HCT116 (cell line): ENCODE measurements at regions not wholly inside any gene's neighbourhood (a gene's known extent, or its start where the extent isn't known, plus 50 kb on each side); places are given as distances from the start of the nearest gene placed in this dataset.
"Not testable (repeated sequence)": the region's sequence is repeated elsewhere in the genome, so short reads cannot be mapped to it uniquely, and the experiment has no call there.

ENCODE experiments used
- ATAC-seq: fragments of 200-7000 bp; cut with Tn5 transposase; 2 replicates; pipeline ENCODE4 v1.9.1; 2020; ENCODE audit warnings: mild to moderate bottlenecking, moderate library complexity
- BruUV-seq: library from RNA; stranded (reverse); fragments of 400-500 nt; replicated peaks from 2 replicates; lab custom pipeline; 2021; lab: Mats Ljungman, UMichigan
- CTCF ChIA-PET: fragments of 300-600 bp; sonication (Branson Sonifier 250); formaldehyde crosslinking; loops from one replicate; lab custom pipeline; 2021; ENCODE audit warnings: antibody characterized with exemption; lab: Charles Lee
- POLR2A ChIA-PET: fragments of 300-600, 350-600 bp; sonication (Branson Sonifier 250); formaldehyde crosslinking; loops from one replicate; lab custom pipeline; 2021; ENCODE audit warnings: antibody characterized with exemption; lab: Charles Lee
- RAD21 ChIA-PET, 2 experiments: fragments of 300-600 bp; sonication (Branson Sonifier 250); formaldehyde crosslinking; loops; one replicate each; lab custom pipeline; 2023; ENCODE audit warnings: low total read pairs in 2 of 2; ENCODE audit not compliant: uncharacterized antibody in 2 of 2, unreplicated experiment in 2 of 2, low non-redundant PET in 1 of 2; lab: Charles Lee
- DNase-seq: peaks from one replicate; pipeline ENCODE4 v3.0.0-alpha.2; 2010; ENCODE audit warnings: low read depth, low spot score
- H2AFZ ChIP-seq: fragments of 200-600 bp; shearing (Covaris generic), sonication (generic); 2 replicates; pipeline ENCODE4 v1.6.1; 2017; ENCODE audit warnings: low read depth, mixed run types, mixed read lengths, antibody characterized with exemption, low read length; ENCODE audit not compliant: poor library complexity, severe bottlenecking
- H3K27ac ChIP-seq: 2 replicates; pipeline ENCODE4 v1.5.1; 2012; ENCODE audit warnings: low read depth, low read length
- H3K27me3 ChIP-seq: fragments of 200-600 bp; sonication (generic); 2 replicates; pipeline ENCODE4 v1.6.1; 2016; ENCODE audit warnings: mixed run types, low read length, mixed read lengths; ENCODE audit not compliant: insufficient read depth
- H3K36me3 ChIP-seq, 2 experiments: fragments of 200-500 bp in 1 of 2; fragments of 200-600 bp in 1 of 2; sonication (Bioruptor generic) in 1 of 2; sonication (generic) in 1 of 2; 2 replicates each; pipeline versions ENCODE4 v1.5.1 to v1.6.1; 2014 to 2016; ENCODE audit warnings: low read length in 2 of 2, inconsistent platforms in 1 of 2, mixed read lengths in 1 of 2, mixed run types in 1 of 2; ENCODE audit not compliant: insufficient read depth in 2 of 2, control insufficient read depth in 1 of 2
- H3K4me1 ChIP-seq, 2 experiments: fragments of 200-600 bp in 1 of 2; sonication (generic) in 1 of 2; 2 replicates each; pipeline versions ENCODE4 v1.5.1 to v1.6.1; 2012 to 2017; ENCODE audit warnings: low read length in 2 of 2, inconsistent platforms in 1 of 2, mild to moderate bottlenecking in 1 of 2, mixed read lengths in 1 of 2, mixed run types in 1 of 2, moderate library complexity in 1 of 2; ENCODE audit not compliant: insufficient read depth in 2 of 2, control insufficient read depth in 1 of 2
- H3K4me2 ChIP-seq: fragments of 200-600 bp; sonication (generic); 2 replicates; pipeline ENCODE4 v1.6.1; 2017; ENCODE audit warnings: mixed run types, low read length, mixed read lengths
- H3K4me3 ChIP-seq, 2 experiments: fragments of 200-600 bp in 1 of 2; sonication (generic) in 1 of 2; replicated peaks in 1 of 2; 2 replicates each; pipeline ENCODE4 v1.5.1; 2011 to 2016; ENCODE audit warnings: low read length in 2 of 2, control low read depth in 1 of 2, low read depth in 1 of 2, mild to moderate bottlenecking in 1 of 2, mixed read lengths in 1 of 2, mixed run types in 1 of 2
- H3K79me2 ChIP-seq: fragments of 200-600 bp; sonication (generic); 2 replicates; pipeline ENCODE4 v1.6.1; 2017; ENCODE audit warnings: mild to moderate bottlenecking, mixed run types, low read length, moderate library complexity, mixed read lengths; ENCODE audit not compliant: insufficient read depth
- H3K9ac ChIP-seq: fragments of 200-600 bp; sonication (generic); 2 replicates; pipeline ENCODE4 v1.6.1; 2016; ENCODE audit warnings: low read length, mixed read lengths
- H3K9me2 ChIP-seq: fragments of 200-600 bp; sonication (generic), shearing (Covaris generic); 2 replicates; pipeline ENCODE4 v1.6.1; 2017; ENCODE audit warnings: mixed run types, mild to moderate bottlenecking, moderate library complexity; ENCODE audit not compliant: insufficient read depth
- H3K9me3 ChIP-seq, 2 experiments: fragments of 200-500 bp in 1 of 2; fragments of 200-600 bp in 1 of 2; sonication (Bioruptor generic) in 1 of 2; sonication (generic) in 1 of 2; 2 replicates each; pipeline ENCODE4 v1.6.1; 2014 to 2017; ENCODE audit warnings: low read length in 2 of 2, mixed read lengths in 2 of 2, inconsistent platforms in 1 of 2, low read depth in 1 of 2, mild to moderate bottlenecking in 1 of 2, mixed run types in 1 of 2, moderate library complexity in 1 of 2; ENCODE audit not compliant: control insufficient read depth in 1 of 2, insufficient read depth in 1 of 2
- H4K20me1 ChIP-seq: fragments of 200-600 bp; sonication (generic), shearing (Covaris generic); 2 replicates; pipeline ENCODE4 v1.6.1; 2017; ENCODE audit warnings: mixed run types, mild to moderate bottlenecking, moderate library complexity; ENCODE audit not compliant: insufficient read depth
- CEBPB ChIP-seq: IDR thresholded peaks from 2 replicates; pipeline ENCODE4 v1.6.1; 2012; ENCODE audit warnings: low read depth
- EGR1 ChIP-seq: IDR thresholded peaks from 2 replicates; pipeline ENCODE4 v1.6.1; 2012; ENCODE audit warnings: low read depth
- ELF1 ChIP-seq: IDR thresholded peaks from 2 replicates; pipeline ENCODE4 v1.6.1; 2012; ENCODE audit warnings: low read depth, borderline replicate concordance
- EZH2 ChIP-seq: fragments of 200-600 bp; sonication (generic); IDR thresholded peaks from 2 replicates; pipeline ENCODE4 v1.6.1; 2017; ENCODE audit warnings: antibody characterized with exemption, mixed run types
- JUND ChIP-seq: IDR thresholded peaks from 2 replicates; pipeline ENCODE4 v1.6.1; 2012
- SIN3A ChIP-seq: IDR thresholded peaks from 2 replicates; pipeline ENCODE4 v1.6.1; 2012; ENCODE audit warnings: low read depth
- SP1 ChIP-seq: IDR thresholded peaks from 2 replicates; pipeline ENCODE4 v1.6.1; 2012; ENCODE audit warnings: low read depth
- intact Hi-C: fragments of 100-400 bp; cut with micrococcal nuclease; formaldehyde crosslinking; loops from 2 replicates; pipeline ENCODE4 v1.10.0; 2022
- TF ChIP-seq, protein P1 (sequence below): IDR thresholded peaks from 2 replicates; pipeline ENCODE4 v1.6.1; 2012; ENCODE audit warnings: low read depth
- TF ChIP-seq, protein P2 (sequence below): IDR thresholded peaks from 2 replicates; pipeline ENCODE4 v1.6.1; 2011; ENCODE audit warnings: mild to moderate bottlenecking, low read length, moderate library complexity; ENCODE audit not compliant: insufficient replicate concordance; ENCODE audit errors: extremely low read depth
- TF ChIP-seq, protein P3 (sequence below): IDR thresholded peaks from 2 replicates; pipeline ENCODE4 v1.6.1; 2012

DNA sequence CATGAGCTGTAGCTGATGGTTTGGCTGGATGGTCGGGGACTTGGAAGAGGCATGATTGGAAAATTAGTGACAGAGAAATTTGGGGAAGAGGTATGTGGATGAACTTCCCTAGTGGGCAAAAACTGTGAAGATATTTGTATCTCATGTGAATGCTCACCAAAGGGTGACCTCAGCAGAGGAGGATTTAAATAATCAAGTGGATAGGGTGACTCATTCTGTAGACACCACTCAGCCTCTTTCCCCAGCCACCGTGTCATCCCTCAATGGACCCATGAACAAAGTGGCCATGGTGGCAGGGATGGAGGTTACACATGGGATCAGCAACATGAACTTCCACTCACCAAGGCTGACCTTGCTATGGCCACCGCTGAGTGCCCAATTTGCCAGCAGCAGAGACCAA lies 60.8 kb upstream of the KRAS start:
- Histone ChIP-seq H2AFZ (no peak overlapping the region), H3K9me2 (no peaks in the 10 kb centered on the region), H3K9ac (no peak overlapping the region), H3K9me3 (no peaks in the 10 kb centered on the region), H3K27ac (no peak overlapping the region), H3K27me3 (no peaks in the 10 kb centered on the region), H3K4me3 (no peak overlapping the region), H4K20me1 (no peaks in the 10 kb centered on the region), H3K4me1 (no peaks in the 10 kb centered on the region), H3K4me2 (no peak overlapping the region), H3K36me3 (no peaks in the 10 kb centered on the region)
- ChIA-PET RAD21 (no interaction called here), POLR2A (no interaction called here)
- intact Hi-C loops, result no loop called here
- ATAC-seq (no peak), DNase-seq (no peak)
- no TSS peak for BruUV-seq
- TF ChIP-seq, protein P1, sequence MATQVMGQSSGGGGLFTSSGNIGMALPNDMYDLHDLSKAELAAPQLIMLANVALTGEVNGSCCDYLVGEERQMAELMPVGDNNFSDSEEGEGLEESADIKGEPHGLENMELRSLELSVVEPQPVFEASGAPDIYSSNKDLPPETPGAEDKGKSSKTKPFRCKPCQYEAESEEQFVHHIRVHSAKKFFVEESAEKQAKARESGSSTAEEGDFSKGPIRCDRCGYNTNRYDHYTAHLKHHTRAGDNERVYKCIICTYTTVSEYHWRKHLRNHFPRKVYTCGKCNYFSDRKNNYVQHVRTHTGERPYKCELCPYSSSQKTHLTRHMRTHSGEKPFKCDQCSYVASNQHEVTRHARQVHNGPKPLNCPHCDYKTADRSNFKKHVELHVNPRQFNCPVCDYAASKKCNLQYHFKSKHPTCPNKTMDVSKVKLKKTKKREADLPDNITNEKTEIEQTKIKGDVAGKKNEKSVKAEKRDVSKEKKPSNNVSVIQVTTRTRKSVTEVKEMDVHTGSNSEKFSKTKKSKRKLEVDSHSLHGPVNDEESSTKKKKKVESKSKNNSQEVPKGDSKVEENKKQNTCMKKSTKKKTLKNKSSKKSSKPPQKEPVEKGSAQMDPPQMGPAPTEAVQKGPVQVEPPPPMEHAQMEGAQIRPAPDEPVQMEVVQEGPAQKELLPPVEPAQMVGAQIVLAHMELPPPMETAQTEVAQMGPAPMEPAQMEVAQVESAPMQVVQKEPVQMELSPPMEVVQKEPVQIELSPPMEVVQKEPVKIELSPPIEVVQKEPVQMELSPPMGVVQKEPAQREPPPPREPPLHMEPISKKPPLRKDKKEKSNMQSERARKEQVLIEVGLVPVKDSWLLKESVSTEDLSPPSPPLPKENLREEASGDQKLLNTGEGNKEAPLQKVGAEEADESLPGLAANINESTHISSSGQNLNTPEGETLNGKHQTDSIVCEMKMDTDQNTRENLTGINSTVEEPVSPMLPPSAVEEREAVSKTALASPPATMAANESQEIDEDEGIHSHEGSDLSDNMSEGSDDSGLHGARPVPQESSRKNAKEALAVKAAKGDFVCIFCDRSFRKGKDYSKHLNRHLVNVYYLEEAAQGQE, result no peak
- TF ChIP-seq SIN3A (no peak), JUND (no peak), EGR1 (no peak), SP1 (no peak), EZH2 (no peak), ELF1 (no peak), CEBPB (no peak)
- TF ChIP-seq, protein P2, sequence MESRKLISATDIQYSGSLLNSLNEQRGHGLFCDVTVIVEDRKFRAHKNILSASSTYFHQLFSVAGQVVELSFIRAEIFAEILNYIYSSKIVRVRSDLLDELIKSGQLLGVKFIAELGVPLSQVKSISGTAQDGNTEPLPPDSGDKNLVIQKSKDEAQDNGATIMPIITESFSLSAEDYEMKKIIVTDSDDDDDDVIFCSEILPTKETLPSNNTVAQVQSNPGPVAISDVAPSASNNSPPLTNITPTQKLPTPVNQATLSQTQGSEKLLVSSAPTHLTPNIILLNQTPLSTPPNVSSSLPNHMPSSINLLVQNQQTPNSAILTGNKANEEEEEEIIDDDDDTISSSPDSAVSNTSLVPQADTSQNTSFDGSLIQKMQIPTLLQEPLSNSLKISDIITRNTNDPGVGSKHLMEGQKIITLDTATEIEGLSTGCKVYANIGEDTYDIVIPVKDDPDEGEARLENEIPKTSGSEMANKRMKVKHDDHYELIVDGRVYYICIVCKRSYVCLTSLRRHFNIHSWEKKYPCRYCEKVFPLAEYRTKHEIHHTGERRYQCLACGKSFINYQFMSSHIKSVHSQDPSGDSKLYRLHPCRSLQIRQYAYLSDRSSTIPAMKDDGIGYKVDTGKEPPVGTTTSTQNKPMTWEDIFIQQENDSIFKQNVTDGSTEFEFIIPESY, result no peak
- TF ChIP-seq, protein P3, sequence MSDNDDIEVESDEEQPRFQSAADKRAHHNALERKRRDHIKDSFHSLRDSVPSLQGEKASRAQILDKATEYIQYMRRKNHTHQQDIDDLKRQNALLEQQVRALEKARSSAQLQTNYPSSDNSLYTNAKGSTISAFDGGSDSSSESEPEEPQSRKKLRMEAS, result no peak
- TF ChIP-seq, all 23 proteins: peak for 0
- CTCF ChIA-PET, result no interaction called here
- H3K79me2 ChIP-seq, result no peaks in the 10 kb centered on the region

DNA sequence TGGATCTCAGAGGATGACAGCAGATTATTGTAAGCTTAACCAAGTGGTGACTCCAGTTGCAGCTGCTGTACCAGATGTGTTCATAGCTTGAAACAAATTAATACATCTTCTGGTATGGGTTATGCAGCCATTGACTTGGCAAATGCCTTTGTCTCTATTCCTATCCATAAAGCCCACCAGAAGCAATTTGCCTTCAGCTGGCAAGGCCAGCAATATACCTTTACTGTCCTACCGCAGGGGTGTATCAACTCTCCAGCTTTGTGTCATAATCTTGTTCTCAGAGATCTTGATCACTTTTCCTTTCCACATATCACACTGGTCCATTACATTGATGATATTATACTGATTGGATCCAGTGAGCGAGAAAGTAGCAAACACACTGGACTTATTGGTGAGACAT lies 59.3 kb upstream of the KRAS start:
- H3K27me3 ChIP-seq, H3K9me2 ChIP-seq, H3K27ac ChIP-seq, H3K4me1 ChIP-seq, BruUV-seq, CTCF ChIA-PET, H3K4me3 ChIP-seq, H3K4me2 ChIP-seq, POLR2A ChIA-PET, RAD21 ChIA-PET, H3K9me3 ChIP-seq, H4K20me1 ChIP-seq, H3K79me2 ChIP-seq, H3K36me3 ChIP-seq, ATAC-seq, DNase-seq, H3K9ac ChIP-seq, H2AFZ ChIP-seq, intact Hi-C loops: not testable (repeated sequence)
